ENCODE measurements at regions not wholly inside any gene's neighbourhood (a gene's known extent, or its start where the extent isn't known, plus 50 kb on each side); places are given as distances from the start of the nearest gene placed in this dataset.

GRCh38 chr11:110972106-110972505 is 259.9 kb upstream of the ARHGAP20 start:
- no peak for DNase-seq (ENCODE audit: low read depth)
- in situ Hi-C loops (cut with HindIII; ENCODE audit: low sequenced_read_pairs) = no loop called here
- no peak for TF ChIP-seq CTCF (IDR thresholded peaks at IDR 0.05; ENCODE audit: low read depth, low read length, missing control alignments)
- no peak overlapping the region for H3K4me3 ChIP-seq (ENCODE audit: low read depth, low read length)

- in situ Hi-C loops (cut with HindIII; ENCODE audit: low sequenced_read_pairs) = no loop called here
- H3K4me3 ChIP-seq (ENCODE audit: low read depth, low read length) = no peak overlapping the region
- no peak for TF ChIP-seq CTCF (IDR thresholded peaks at IDR 0.05; ENCODE audit: low read depth, low read length, missing control alignments)
- DNase-seq (ENCODE audit: low read depth) = peak; percentile 38
These were observed 258.9 kb upstream of the ARHGAP20 start for GRCh38 chr11:110971140-110971539.

GRCh38 chr11:110968348-110969062 is 256.3 kb upstream of the ARHGAP20 start:
- H3K4me3 ChIP-seq (ENCODE audit: low read depth, low read length) = no peak overlapping the region
- no peak for TF ChIP-seq CTCF (IDR thresholded peaks at IDR 0.05; ENCODE audit: low read depth, low read length, missing control alignments)
- in situ Hi-C loops (cut with HindIII; ENCODE audit: low sequenced_read_pairs) = no loop called here
- no peak for DNase-seq (ENCODE audit: low read depth)

GRCh38 chr11:110966131-110966530 is 253.9 kb upstream of the ARHGAP20 start:
- no peak for DNase-seq (ENCODE audit: low read depth)
- in situ Hi-C loops (cut with HindIII; ENCODE audit: low sequenced_read_pairs) = no loop called here
- no peak overlapping the region for H3K4me3 ChIP-seq (ENCODE audit: low read depth, low read length)
- no peak for TF ChIP-seq CTCF (IDR thresholded peaks at IDR 0.05; ENCODE audit: low read depth, low read length, missing control alignments)

GRCh38 chr11:110962921-110963320 is 250.7 kb upstream of the ARHGAP20 start:
- DNase-seq (ENCODE audit: low read depth) = no peak

GRCh38 chr11:110960167-110960566 is 247.9 kb upstream of the ARHGAP20 start:
- H3K4me3 ChIP-seq (ENCODE audit: low read depth, low read length) = no peak overlapping the region
- in situ Hi-C loops (cut with HindIII; ENCODE audit: low sequenced_read_pairs) = no loop called here
- no peak for DNase-seq (ENCODE audit: low read depth)
- TF ChIP-seq CTCF (IDR thresholded peaks at IDR 0.05; ENCODE audit: low read depth, low read length, missing control alignments) = no peak

More at GRCh38 chr11:110962921-110963320, 250.7 kb upstream of the ARHGAP20 start:
- in situ Hi-C loops (cut with HindIII; ENCODE audit: low sequenced_read_pairs) = no loop called here
- no peak for TF ChIP-seq CTCF (IDR thresholded peaks at IDR 0.05; ENCODE audit: low read depth, low read length, missing control alignments)
- no peak overlapping the region for H3K4me3 ChIP-seq (ENCODE audit: low read depth, low read length)
